PC-3 (cell line): ENCODE measurements at regions not wholly inside any gene's neighbourhood (a gene's known extent, or its start where the extent isn't known, plus 50 kb on each side); places are given as distances from the start of the nearest gene placed in this dataset.
A peak's percentile ranks its signal among the peaks of the same experiment; 100 is the strongest.

Experiments
- ATAC-seq: fragments of 200-7000 bp; cut with Tn5 transposase; 2 replicates; pipeline ENCODE4 v1.9.1; 2020; ENCODE audit warnings: mild to moderate bottlenecking, moderate library complexity
- BruUV-seq: library from RNA; stranded (reverse); fragments of 400-500 nt; replicated peaks from 2 replicates; lab custom pipeline; 2021; lab: Mats Ljungman, UMichigan
- CTCF ChIA-PET: fragments of 300-600 bp; sonication (Branson Sonifier 250); formaldehyde crosslinking; loops from one replicate; lab custom pipeline; 2022; ENCODE audit warnings: antibody characterized with exemption; lab: Charles Lee
- POLR2A ChIA-PET: fragments of 300-600 bp; sonication (Branson Sonifier 250); formaldehyde crosslinking; loops from one replicate; lab custom pipeline; 2022; ENCODE audit warnings: antibody characterized with exemption; ENCODE audit not compliant: unreplicated experiment; lab: Charles Lee
- DNase-seq: peaks from one replicate; pipeline ENCODE4 v3.0.0-alpha.2; 2015
- H2AFZ ChIP-seq: fragments of 300-600 bp; sonication (generic); 2 replicates; pipeline ENCODE4 v1.6.0; 2016; ENCODE audit warnings: antibody characterized with exemption, low read length
- H3F3A ChIP-seq: fragments of 300-600 bp; sonication (generic); one replicate; pipeline ENCODE4 v1.6.0; 2017; ENCODE audit warnings: antibody characterized with exemption, low read length, control low read depth, mild to moderate bottlenecking; ENCODE audit not compliant: unreplicated experiment
- H3K27ac ChIP-seq: fragments of 300-600 bp; sonication (generic); 2 replicates; pipeline ENCODE4 v1.5.1; 2016; ENCODE audit warnings: mild to moderate bottlenecking, low read length
- H3K27me3 ChIP-seq: fragments of 300-600 bp; sonication (generic); 2 replicates; pipeline ENCODE4 v1.6.1; 2016; ENCODE audit warnings: low read length, mixed read lengths
- H3K36me3 ChIP-seq: fragments of 300-600 bp; sonication (generic); 2 replicates; pipeline ENCODE4 v1.6.1; 2016; ENCODE audit warnings: low read depth, mixed run types, low read length, mixed read lengths
- H3K4me1 ChIP-seq: fragments of 300-600 bp; sonication (generic); 2 replicates; pipeline ENCODE4 v1.5.1; 2016; ENCODE audit warnings: low read length; ENCODE audit not compliant: insufficient read depth
- H3K4me2 ChIP-seq: fragments of 300-600 bp; sonication (generic); 2 replicates; pipeline ENCODE4 v1.6.0; 2016; ENCODE audit warnings: low read length
- H3K4me3 ChIP-seq: fragments of 300-600 bp; sonication (generic); 2 replicates; pipeline ENCODE4 v1.5.1; 2016; ENCODE audit warnings: mild to moderate bottlenecking, low read length, mixed read lengths
- H3K79me2 ChIP-seq: fragments of 300-600 bp; sonication (generic); 2 replicates; pipeline ENCODE4 v1.6.1; 2017; ENCODE audit warnings: low read length, mixed read lengths
- H3K9ac ChIP-seq: fragments of 300-600 bp; sonication (generic); 2 replicates; pipeline ENCODE4 v1.6.0; 2016; ENCODE audit warnings: mild to moderate bottlenecking, low read length
- H3K9me2 ChIP-seq: fragments of 300-600 bp; sonication (generic); replicated peaks from 2 replicates; pipeline ENCODE4 v1.6.1; 2016; ENCODE audit warnings: mixed run types, low read length, mixed read lengths
- H3K9me3 ChIP-seq: fragments of 300-600 bp; sonication (generic); 2 replicates; pipeline ENCODE4 v1.6.1; 2016; ENCODE audit warnings: low read length, mixed read lengths
- H4K20me1 ChIP-seq: fragments of 300-600 bp; sonication (generic); 2 replicates; pipeline ENCODE4 v1.6.1; 2016; ENCODE audit warnings: low read length, mixed read lengths
- CTCF ChIP-seq: fragments of 300-600 bp; sonication (generic); conservative IDR thresholded peaks from 2 replicates; pipeline ENCODE4 v1.5.1; 2017; ENCODE audit warnings: antibody characterized with exemption, low read depth, mild to moderate bottlenecking, low read length
- EZH2 ChIP-seq: fragments of 300-600 bp; sonication (generic); IDR thresholded peaks from one replicate; pipeline ENCODE4 v1.6.1; 2017; ENCODE audit warnings: antibody characterized with exemption, mild to moderate bottlenecking, low read length; ENCODE audit not compliant: unreplicated experiment
- EZH2phosphoT487 ChIP-seq: fragments of 300-600 bp; sonication (generic); IDR thresholded peaks from 2 replicates; pipeline ENCODE4 v1.6.1; 2018; ENCODE audit warnings: mild to moderate bottlenecking, antibody characterized with exemption, low read length, borderline replicate concordance
- intact Hi-C: fragments of 100-400 bp; cut with micrococcal nuclease; formaldehyde crosslinking; loops from 2 replicates; pipeline ENCODE4 v1.9.0; 2023

- Histone ChIP-seq H3K9me2 (no peaks in the 10 kb centered on the region), H3F3A (no peaks in the 10 kb centered on the region), H3K27me3 (no peaks in the 10 kb centered on the region), H3K27ac (peak overlapping the region; percentile 7; the same call in 1 of the 2 replicates), H3K79me2 (no peaks in the 10 kb centered on the region), H3K4me1 (peaks cover 12% of the 10 kb centered on the region), H4K20me1 (no peaks in the 10 kb centered on the region), H3K9ac (no peak overlapping the region), H2AFZ (no peak overlapping the region), H3K36me3 (no peaks in the 10 kb centered on the region), H3K4me2 (peak overlapping the region; percentile 23), H3K9me3 (no peaks in the 10 kb centered on the region), H3K4me3 (no peak overlapping the region)
- DNase-seq: peak; percentile 84
- peak; percentile 100 for ATAC-seq
- TF ChIP-seq EZH2phosphoT487: no peak
- TF ChIP-seq CTCF: no peak
- TF ChIP-seq EZH2: no peak
- intact Hi-C loops: no loop called here
- BruUV-seq: no TSS peak
- ChIA-PET POLR2A (interaction anchor here (0.5 to 0.6 kb wide), 2 partner anchors 48 to 268 kb away, joined by 3 read pairs; no protein-coding TSS in a partner anchor), CTCF (no interaction called here)
These were observed 369.5 kb downstream of the TMEM167A start for GRCh38 chr5:82707741-82708140.

GRCh38 chr5:82704381-82704780 is 372.8 kb downstream of the TMEM167A start:
- no peak overlapping the region for H2AFZ ChIP-seq
- H3K4me3 ChIP-seq: no peak overlapping the region
- H3K27me3 ChIP-seq: no peaks in the 10 kb centered on the region
- ATAC-seq (no peak), DNase-seq (no peak)
- H3K9me2 ChIP-seq: no peaks in the 10 kb centered on the region
- CTCF ChIA-PET: no interaction called here
- no peaks in the 10 kb centered on the region for H3K36me3 ChIP-seq
- peaks cover 12% of the 10 kb centered on the region for H3K4me1 ChIP-seq
- BruUV-seq: no TSS peak
- H3K79me2 ChIP-seq: no peaks in the 10 kb centered on the region
- no peak overlapping the region for H3K4me2 ChIP-seq
- H3F3A ChIP-seq: no peaks in the 10 kb centered on the region
- TF ChIP-seq EZH2: no peak
- TF ChIP-seq CTCF: no peak
- TF ChIP-seq EZH2phosphoT487: no peak
- no peak overlapping the region for H3K9ac ChIP-seq
- no peak overlapping the region for H3K27ac ChIP-seq
- intact Hi-C loops: no loop called here
- POLR2A ChIA-PET: no interaction called here
- no peaks in the 10 kb centered on the region for H4K20me1 ChIP-seq
- H3K9me3 ChIP-seq: no peaks in the 10 kb centered on the region

- BruUV-seq: no TSS peak
- Histone ChIP-seq H3K9ac (no peak overlapping the region), H3K27me3 (no peaks in the 10 kb centered on the region), H3K27ac (no peak overlapping the region), H3F3A (no peaks in the 10 kb centered on the region), H3K4me3 (no peak overlapping the region), H3K4me1 (no peaks in the 10 kb centered on the region; the same call in 1 of the 2 replicates), H4K20me1 (no peaks in the 10 kb centered on the region), H3K9me3 (no peaks in the 10 kb centered on the region), H2AFZ (no peak overlapping the region), H3K9me2 (no peaks in the 10 kb centered on the region), H3K79me2 (no peaks in the 10 kb centered on the region), H3K36me3 (no peaks in the 10 kb centered on the region), H3K4me2 (no peak overlapping the region)
- DNase-seq (no peak), ATAC-seq (no peak)
- intact Hi-C loops: no loop called here
- ChIA-PET POLR2A (no interaction called here), CTCF (no interaction called here)
- TF ChIP-seq EZH2 (no peak), EZH2phosphoT487 (no peak), CTCF (no peak)
These were observed 375.1 kb downstream of the TMEM167A start for GRCh38 chr5:82702046-82702445.
